Small intestine (tissue), 7 donors: ENCODE measurements at regions not wholly inside any gene's neighbourhood (a gene's known extent, or its start where the extent isn't known, plus 50 kb on each side); places are given as distances from the start of the nearest gene placed in this dataset.

Experiments used
- DNase-seq, 2 donors: peaks; one replicate each; pipeline versions ENCODE4 v3.0.0 to v3.0.0-alpha.2; 2013
- FAIRE-seq: peaks from 2 replicates; lab custom pipeline; 2012; peaks lifted over from hg19 to GRCh38; lab: Jason Lieb, UNC
- H3K27ac ChIP-seq, 3 donors: one replicate each; pipeline ENCODE4 v1.5.1; 2013; ENCODE audit warnings: low read length in 2 of 3, mild to moderate bottlenecking in 2 of 3, control low read depth in 1 of 3, inconsistent platforms in 1 of 3, low read depth in 1 of 3, moderate library complexity in 1 of 3
- H3K27me3 ChIP-seq, 3 donors: one replicate each; pipeline ENCODE4 v1.6.1; 2013; ENCODE audit warnings: low read length in 3 of 3, inconsistent platforms in 1 of 3; ENCODE audit not compliant: control insufficient read depth in 3 of 3, insufficient read depth in 3 of 3
- H3K36me3 ChIP-seq, 3 donors: one replicate each; pipeline ENCODE4 v1.6.1; 2013; ENCODE audit warnings: low read length in 3 of 3, inconsistent platforms in 1 of 3, low read depth in 1 of 3, mild to moderate bottlenecking in 1 of 3, moderate library complexity in 1 of 3; ENCODE audit not compliant: control insufficient read depth in 3 of 3, insufficient read depth in 2 of 3
- H3K4me1 ChIP-seq, 3 donors: one replicate each; pipeline ENCODE4 v1.6.1; 2013; ENCODE audit warnings: low read length in 2 of 3, inconsistent platforms in 1 of 3, low read depth in 1 of 3, mild to moderate bottlenecking in 1 of 3, moderate library complexity in 1 of 3; ENCODE audit not compliant: control insufficient read depth in 3 of 3, insufficient read depth in 2 of 3
- H3K4me3 ChIP-seq, 3 donors: one replicate each; pipeline ENCODE4 v1.5.1; 2013; ENCODE audit warnings: low read length in 3 of 3, control low read depth in 1 of 3, inconsistent platforms in 1 of 3, low read depth in 1 of 3, mild to moderate bottlenecking in 1 of 3, moderate library complexity in 1 of 3
- H3K9me3 ChIP-seq, 2 donors: one replicate each; pipeline ENCODE4 v1.6.1; 2013; ENCODE audit warnings: low read depth in 1 of 2, low read length in 1 of 2; ENCODE audit not compliant: control insufficient read depth in 2 of 2, insufficient read depth in 1 of 2
- WGBS, 3 donors: extraction: QIAGEN DNeasy Blood & Tissue Kit; methylation state at CpG; one replicate each; pipeline ENCODE4 v1.1.7; 2013; 5-methylcytosine and 5-hydroxymethylcytosine counted together
- donor health status: healthy with polysubstance abuse.
- donor health status: control.
- donor health status: control.
- donor health status: Bipolar disorder and iron deficiency.
- donor health status: healthy.

- no peaks in the 10 kb centered on the region for H3K4me1 ChIP-seq
- no peaks in the 10 kb centered on the region for H3K27me3 ChIP-seq
- 56 to 68% (median 63%) methylated on average over 3 of the region's 3 CpGs for WGBS, 3 donors
These were observed 116.8 kb upstream of the SLC22A23 start for GRCh38 chr6:3573670-3574069.

GRCh38 chr6:3571836-3572235, 115.0 kb upstream of the SLC22A23 start:
- no peaks in the 10 kb centered on the region for H3K9me3 ChIP-seq
- H3K27ac ChIP-seq = no peak overlapping the region
- no peaks in the 10 kb centered on the region for H3K27me3 ChIP-seq
- FAIRE-seq (no peak), DNase-seq (no peak)
- H3K4me1 ChIP-seq = no peaks in the 10 kb centered on the region
- no peak overlapping the region for H3K4me3 ChIP-seq
- 71 to 86% (median 83%) methylated on average over 9 of the region's 9 CpGs for WGBS, 3 donors
- H3K36me3 ChIP-seq = no peaks in the 10 kb centered on the region

More at GRCh38 chr6:3573670-3574069, 116.8 kb upstream of the SLC22A23 start:
- no peak overlapping the region for H3K27ac ChIP-seq
- FAIRE-seq = no peak
- H3K9me3 ChIP-seq = no peaks in the 10 kb centered on the region
- no peaks in the 10 kb centered on the region for H3K36me3 ChIP-seq
- H3K4me3 ChIP-seq = no peak overlapping the region
- no peak for DNase-seq

DNA sequence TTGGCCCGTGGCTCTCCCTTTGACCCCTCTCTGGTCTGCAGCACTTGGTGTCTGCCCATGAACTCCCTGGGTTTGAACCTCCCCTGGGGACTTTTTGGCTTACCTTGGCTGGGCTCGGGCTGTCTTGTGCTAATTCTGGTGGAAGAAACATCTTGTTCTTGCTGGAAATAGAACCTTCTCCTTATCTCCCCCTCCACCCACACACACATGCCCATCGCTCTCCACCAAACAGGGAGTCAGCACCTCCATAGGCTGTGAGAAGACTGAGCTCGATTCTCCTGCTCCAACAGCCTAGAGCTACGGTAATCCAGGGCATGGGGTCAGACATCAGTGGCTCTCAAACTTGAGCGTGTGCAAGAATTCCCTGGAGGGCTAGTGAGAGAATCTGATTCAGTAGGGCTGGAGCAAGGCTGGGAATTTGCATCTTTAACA, 114.4 kb upstream of the SLC22A23 start:
- Histone ChIP-seq H3K36me3 (no peaks in the 10 kb centered on the region), H3K27me3 (no peaks in the 10 kb centered on the region), H3K9me3 (no peaks in the 10 kb centered on the region), H3K27ac (no peak overlapping the region), H3K4me1 (no peaks in the 10 kb centered on the region), H3K4me3 (no peak overlapping the region)
- no peak for FAIRE-seq
- no peak for DNase-seq
- WGBS, 3 donors = 79 to 92% (median 82%) methylated on average over 6 of the region's 6 CpGs

- peaks cover 0 to 3% of the 10 kb centered on the region in 2 donors for H3K9me3 ChIP-seq
- DNase-seq (no peak), FAIRE-seq (no peak)
- no peak overlapping the region for H3K27ac ChIP-seq
- no peaks in the 10 kb centered on the region for H3K36me3 ChIP-seq
- no peak overlapping the region for H3K4me3 ChIP-seq
- WGBS, 3 donors = 75 to 88% (median 85%) methylated on average over 1 of the region's 1 CpG
- no peaks in the 10 kb centered on the region for H3K27me3 ChIP-seq
- no peaks in the 10 kb centered on the region for H3K4me1 ChIP-seq
These were observed 113.0 kb upstream of the SLC22A23 start for GRCh38 chr6:3569816-3570215.

DNA sequence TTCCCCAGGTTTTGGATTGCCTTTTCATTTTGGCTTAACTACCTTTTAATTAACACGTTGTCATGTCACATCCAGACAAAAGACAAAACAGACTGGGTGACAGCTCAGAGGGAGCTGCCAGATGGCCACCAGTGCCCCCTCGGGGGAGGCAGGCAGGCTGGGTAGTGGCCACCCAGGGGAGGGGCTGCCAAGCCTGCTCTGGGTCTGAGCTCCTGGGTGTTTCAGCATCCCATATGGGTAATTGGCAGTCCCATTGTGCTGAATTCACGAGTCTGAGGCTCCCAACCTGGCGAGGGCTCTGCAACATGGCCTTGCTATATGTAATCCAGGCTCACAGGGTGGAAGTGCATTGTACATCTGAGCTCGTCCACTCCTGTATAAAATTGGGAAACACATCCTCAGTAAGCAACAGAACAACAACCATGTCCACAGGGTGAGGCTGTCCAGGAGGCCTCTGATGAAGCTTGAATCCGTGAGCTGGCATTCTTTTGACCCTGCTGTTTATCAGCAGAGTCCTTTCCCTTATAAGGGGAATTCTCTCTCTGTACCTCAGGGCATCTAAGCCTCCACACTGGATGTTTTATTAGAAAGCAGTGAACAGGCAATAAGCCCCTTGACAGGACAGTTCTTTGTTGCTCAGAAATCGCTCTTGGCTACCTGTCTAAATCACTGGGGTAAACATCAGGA, 111.7 kb upstream of the SLC22A23 start:
- H3K27ac ChIP-seq = no peak overlapping the region
- no peaks in the 10 kb centered on the region for H3K4me1 ChIP-seq
- H3K4me3 ChIP-seq = no peak overlapping the region
- H3K9me3 ChIP-seq = peaks cover 0 to 4% of the 10 kb centered on the region in 2 donors
- FAIRE-seq (no peak), DNase-seq (no peak)
- no peaks in the 10 kb centered on the region for H3K36me3 ChIP-seq
- no peaks in the 10 kb centered on the region for H3K27me3 ChIP-seq
- 66 to 85% (median 78%) methylated on average over 7 of the region's 7 CpGs for WGBS, 3 donors

DNA sequence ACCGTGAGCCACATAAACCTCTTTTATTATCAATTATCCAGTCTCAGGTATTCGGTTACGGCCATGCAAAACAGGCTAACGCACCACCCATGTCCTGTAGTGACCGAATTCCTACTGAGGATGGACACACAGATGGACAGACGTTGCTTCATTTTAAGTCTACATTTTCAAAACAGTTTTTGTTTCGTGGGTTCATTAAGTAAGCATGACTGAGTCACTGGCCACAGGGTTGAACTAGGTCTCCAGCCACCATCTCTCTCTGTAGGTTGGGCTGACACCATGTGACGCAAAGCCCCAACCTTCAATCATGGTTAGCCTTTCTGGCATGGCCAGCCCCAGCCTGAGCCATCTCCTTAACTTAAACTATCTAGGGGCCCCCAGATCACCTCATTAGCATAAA, 110.0 kb upstream of the SLC22A23 start:
- H3K4me1 ChIP-seq = no peaks in the 10 kb centered on the region
- DNase-seq (no peak), FAIRE-seq (no peak)
- no peaks in the 10 kb centered on the region for H3K27me3 ChIP-seq
- H3K9me3 ChIP-seq = peaks cover 0 to 4% of the 10 kb centered on the region in 2 donors
- WGBS, 3 donors = 89 to 94% (median 91%) methylated on average over 8 of the region's 8 CpGs
- no peak overlapping the region for H3K4me3 ChIP-seq
- H3K36me3 ChIP-seq = no peaks in the 10 kb centered on the region
- no peak overlapping the region for H3K27ac ChIP-seq

- WGBS, 3 donors = 73 to 82% (median 81%) methylated on average over 3 of the region's 3 CpGs
- H3K9me3 ChIP-seq = peaks cover 0 to 4% of the 10 kb centered on the region in 2 donors
- H3K4me1 ChIP-seq = no peaks in the 10 kb centered on the region
- FAIRE-seq (no peak), DNase-seq (no peak)
- H3K27me3 ChIP-seq = no peaks in the 10 kb centered on the region
- no peak overlapping the region for H3K4me3 ChIP-seq
- H3K36me3 ChIP-seq = no peaks in the 10 kb centered on the region
- no peak overlapping the region for H3K27ac ChIP-seq
These were observed 108.4 kb upstream of the SLC22A23 start for GRCh38 chr6:3565291-3565690.

DNA sequence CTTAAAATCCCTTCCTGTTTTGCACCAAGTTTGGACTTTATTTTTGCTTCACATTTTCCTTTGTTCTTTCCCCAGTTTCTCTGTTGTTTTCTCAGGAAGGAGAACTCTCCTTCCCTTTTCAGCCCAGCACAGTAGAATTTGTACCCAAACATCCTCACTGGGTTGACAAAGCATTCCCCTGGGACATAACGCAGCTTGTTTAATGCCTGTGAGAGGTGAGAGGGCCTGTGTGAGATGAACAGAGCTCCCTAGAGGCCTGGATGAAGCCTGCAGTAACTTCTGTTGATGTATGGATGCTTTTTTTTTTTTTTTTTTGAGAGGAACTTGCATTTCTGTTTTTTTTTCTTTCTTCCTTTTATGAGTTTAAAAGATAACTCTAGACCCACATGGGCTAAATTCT, 104.9 kb upstream of the SLC22A23 start:
- Histone ChIP-seq H3K27ac (no peak overlapping the region), H3K4me1 (no peaks in the 10 kb centered on the region), H3K27me3 (peaks cover 0 to 2% (median 0%) of the 10 kb centered on the region in 3 donors), H3K4me3 (no peak overlapping the region), H3K36me3 (no peaks in the 10 kb centered on the region), H3K9me3 (peaks cover 0 to 4% of the 10 kb centered on the region in 2 donors)
- 44 to 78% (median 51%) methylated on average over 1 of the region's 1 CpG for WGBS, 3 donors
- peak in 1 of 2 donors; percentile 46 for DNase-seq
- FAIRE-seq = no peak

DNA sequence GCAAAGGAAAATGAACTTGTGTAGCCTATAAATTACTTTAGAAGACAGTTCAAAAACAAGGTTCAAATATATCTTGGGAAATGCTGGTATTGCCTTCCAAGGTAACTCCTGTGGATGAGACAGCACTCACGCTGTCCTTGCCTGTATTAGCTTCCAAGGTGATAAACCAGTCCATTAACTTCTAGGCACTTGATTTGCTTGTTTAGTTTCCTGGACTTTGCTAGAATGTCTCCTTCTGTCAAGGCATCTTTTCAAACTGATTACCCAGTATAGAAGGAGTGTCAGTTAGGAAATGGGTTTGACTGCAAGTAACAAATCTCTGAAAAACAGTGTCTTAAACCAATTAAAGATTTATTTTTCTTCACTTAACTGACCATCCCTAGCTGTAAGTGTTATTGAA, 103.4 kb upstream of the SLC22A23 start:
- FAIRE-seq (no peak), DNase-seq (no peak)
- peaks cover 0 to 4% of the 10 kb centered on the region in 2 donors for H3K9me3 ChIP-seq
- H3K36me3 ChIP-seq = no peaks in the 10 kb centered on the region
- WGBS, 3 donors = 89 to 91% (median 90%) methylated on average over 1 of the region's 1 CpG
- H3K27ac ChIP-seq = no peak overlapping the region
- no peaks in the 10 kb centered on the region for H3K4me1 ChIP-seq
- H3K27me3 ChIP-seq = peaks cover 0 to 2% (median 0%) of the 10 kb centered on the region in 3 donors
- no peak overlapping the region for H3K4me3 ChIP-seq
